Heart right ventricle (tissue), 16 donors: ENCODE measurements at regions not wholly inside any gene's neighbourhood (a gene's known extent, or its start where the extent isn't known, plus 50 kb on each side); places are given as distances from the start of the nearest gene placed in this dataset.

Experiments
- ATAC-seq, 8 donors: fragments of 200-7000 bp; cut with Tn5 transposase; one replicate each; pipeline ENCODE4 v1.9.1; 2020; ENCODE audit warnings: mild to moderate bottlenecking in 8 of 8, moderate library complexity in 8 of 8, moderate number of reproducible peaks in 1 of 8
- DNase-seq, 2 donors: peaks; one replicate each; pipeline ENCODE4 v3.0.0-alpha.2; 2020
- H3K27ac ChIP-seq, 10 donors: fragments of 200-600 bp; sonication (generic) in 2 of 10; one replicate each; pipeline versions ENCODE4 v1.5.0 to v1.8.0; 2020 to 2022; ENCODE audit warnings: mild to moderate bottlenecking in 3 of 10
- H3K27me3 ChIP-seq, 7 donors: fragments of 200-600 bp; one replicate each; pipeline ENCODE4 v1.8.0; 2021 to 2022; ENCODE audit warnings: mild to moderate bottlenecking in 2 of 7
- H3K36me3 ChIP-seq, 9 donors: fragments of 200-600 bp; sonication (generic) in 1 of 9; one replicate each; pipeline versions ENCODE4 v1.5.0 to v1.8.0; 2020 to 2022; ENCODE audit warnings: mild to moderate bottlenecking in 2 of 9
- H3K4me1 ChIP-seq, 9 donors: fragments of 200-600 bp; sonication (generic) in 1 of 9; one replicate each; pipeline versions ENCODE4 v1.5.0 to v1.8.0; 2020 to 2022; ENCODE audit warnings: mild to moderate bottlenecking in 4 of 9
- H3K4me3 ChIP-seq, 10 donors: fragments of 200-600 bp; sonication (generic) in 2 of 10; one replicate each; pipeline versions ENCODE4 v1.5.0 to v1.8.0; 2020 to 2022; ENCODE audit warnings: mild to moderate bottlenecking in 7 of 10, moderate library complexity in 2 of 10
- H3K9me3 ChIP-seq, 11 donors: fragments of 200-600 bp in 10 of 11; sonication (generic) in 2 of 11; one replicate each; pipeline versions ENCODE4 v1.5.0 to v1.8.0; 2013 to 2022; ENCODE audit warnings: mild to moderate bottlenecking in 2 of 11, control low read depth in 1 of 11, moderate library complexity in 1 of 11
- CTCF ChIP-seq, 9 donors: fragments of 200-600 bp; sonication (generic) in 2 of 9; IDR thresholded peaks; one replicate each; pipeline versions ENCODE4 v1.5.0 to v1.8.0; 2021 to 2022; ENCODE audit warnings: antibody characterized with exemption in 9 of 9, mild to moderate bottlenecking in 5 of 9, moderate library complexity in 1 of 9
- WGBS, 2 donors: extraction: QIAGEN DNeasy Blood & Tissue Kit; methylation state at CpG; one replicate each; pipeline ENCODE4 v1.1.7; 2013; ENCODE audit warnings: inconsistent platforms in 1 of 2; 5-methylcytosine and 5-hydroxymethylcytosine counted together
- intact Hi-C, 10 donors: fragments of 100-400 bp; cut with DNase I; formaldehyde crosslinking; loops; one replicate each; pipeline versions ENCODE4 v1.11.1 to v1.14.2; 2022
- donor health status: Arrhythmogenic right ventricular cardiomyopathy.
- donor health status: ischemic (EF 13 %, LVEDD 7.1; RV severe dilation, severe dysfunction).
- donor health status: healthy with polysubstance abuse.
- donor health status: DM: no; HTN: yes; CAD: no.
- donor health status: DM: no; HTN: no; CAD: no.
- donor health status: ischemic (EF 25% LVEDD 6.9; RV normal size, moderate dysfunction).
- donor health status: ischemic (EF 25% LVEDD 5.7; RV mildly dilated, moderate dysfunction).
- donor health status: healthy.
- donor health status: DM: yes; HTN: yes; CAD: no.
- donor health status: Ischemic cardiomyopathy.
- donor health status: ischemic (EF 35%, LVEDD 5.7; RV mildly dilated, moderate dysfunction).
- donor health status: nonischemic (EF 11% LVEDD 7.7; RV severe dilation, severe dysfunction).
- donor health status: DM: yes; HTN: yes; CAD: no.
- donor health status: PGD.
- donor health status: ischemic (EF 29% LVEDD 5.4; RV normal size, mild dysfunction).
- donor health status: nonischemic (EF 23%, LVEDD 6.1; RV moderate dilation, normal function).

GRCh38 chr2:237026981-237027711 is 58.5 kb upstream of the COPS8 start:
- H3K27ac ChIP-seq = peak overlapping the region in 1 of 10 donors; percentile 31
- intact Hi-C loops = loop anchor here (1.0 to 10.0 kb wide), 10 partner anchors 455 to 675 kb away; partner anchors contain the start of gene ACKR3 (in 5 of the 10)
- H3K4me1 ChIP-seq = peaks cover 0 to 5% (median 0%) of the 10 kb centered on the region in 9 donors
- no peaks in the 10 kb centered on the region for H3K27me3 ChIP-seq
- ATAC-seq = peak; percentile 83 to 92 (median 89)
- H3K9me3 ChIP-seq = peaks cover 0 to 7% (median 4%) of the 10 kb centered on the region in 11 donors
- H3K4me3 ChIP-seq = no peak overlapping the region
- 53 to 58% methylated on average over 8 of the region's 8 CpGs for WGBS, 2 donors
- no peaks in the 10 kb centered on the region for H3K36me3 ChIP-seq
- DNase-seq = peak; percentile 71 to 72
- TF ChIP-seq CTCF (IDR thresholded peaks at IDR 0.05) = peak; percentile 63 to 94 (median 86)

GRCh38 chr2:237027712-237028029 is 58.0 kb upstream of the COPS8 start:
- Histone ChIP-seq H3K27me3 (no peaks in the 10 kb centered on the region), H3K4me3 (no peak overlapping the region), H3K36me3 (no peaks in the 10 kb centered on the region), H3K27ac (no peak overlapping the region), H3K9me3 (peaks cover 0 to 7% (median 4%) of the 10 kb centered on the region in 11 donors), H3K4me1 (peaks cover 0 to 5% (median 0%) of the 10 kb centered on the region in 9 donors)
- ATAC-seq = no peak
- intact Hi-C loops = loop anchor here (1.0 to 10.0 kb wide), 10 partner anchors 455 to 675 kb away; partner anchors contain the start of gene ACKR3 (in 5 of the 10)
- DNase-seq = no peak
- peak in 1 of 9 donors; percentile 30 for TF ChIP-seq CTCF (IDR thresholded peaks at IDR 0.05)
- WGBS, 2 donors = 60 to 64% methylated on average over 5 of the region's 5 CpGs

GRCh38 chr2:237030382-237030781 is 55.3 kb upstream of the COPS8 start:
- TF ChIP-seq CTCF (IDR thresholded peaks at IDR 0.05) = no peak
- Histone ChIP-seq H3K27ac (no peak overlapping the region), H3K4me3 (no peak overlapping the region), H3K9me3 (no peaks in the 10 kb centered on the region), H3K36me3 (no peaks in the 10 kb centered on the region), H3K27me3 (no peaks in the 10 kb centered on the region), H3K4me1 (peaks cover 0 to 5% (median 0%) of the 10 kb centered on the region in 9 donors)
- intact Hi-C loops = loop anchor here in 1 of 10 donors (5.0 kb wide), 1 partner anchor 518 kb away; no protein-coding TSS in a partner anchor
- ATAC-seq (no peak), DNase-seq (no peak)
- 93 to 95% methylated on average over 8 of the region's 8 CpGs for WGBS, 2 donors

- Histone ChIP-seq H3K36me3 (no peaks in the 10 kb centered on the region), H3K27me3 (peaks cover 0 to 5% (median 0%) of the 10 kb centered on the region in 7 donors), H3K9me3 (no peaks in the 10 kb centered on the region), H3K4me3 (no peak overlapping the region), H3K27ac (no peak overlapping the region), H3K4me1 (no peaks in the 10 kb centered on the region)
- WGBS, 2 donors = 90 to 95% methylated on average over 3 of the region's 3 CpGs
- DNase-seq = no peak
- intact Hi-C loops = loop anchor here in 1 of 10 donors (5.0 kb wide), 1 partner anchor 521 kb away; no protein-coding TSS in a partner anchor
- no peak for ATAC-seq
- TF ChIP-seq CTCF (IDR thresholded peaks at IDR 0.05) = no peak
Observed at GRCh38 chr2:237033536-237034060, 52.1 kb upstream of the COPS8 start.
